ENCODE measurements at regions not wholly inside any gene's neighbourhood (a gene's known extent, or its start where the extent isn't known, plus 50 kb on each side); places are given as distances from the start of the nearest gene placed in this dataset.
"Not testable (repeated sequence)": the region's sequence is repeated elsewhere in the genome, so short reads cannot be mapped to it uniquely, and the experiment has no call there.

GRCh38 chr6:168919470-168920179, 334.0 kb downstream of the THBS2 start:
- no peak overlapping the region for H3K4me3 ChIP-seq (ENCODE audit: low read depth in 1 of 2, low read length in 1 of 2)
- no peaks in the 10 kb centered on the region for H3K9me3 ChIP-seq
- no peaks in the 10 kb centered on the region for H3K27me3 ChIP-seq
- H3K27ac ChIP-seq = no peak overlapping the region
- TF ChIP-seq CTCF (IDR thresholded peaks at IDR 0.05) = no peak
- H3K4me1 ChIP-seq (ENCODE audit: control insufficient read depth in 1 of 2, insufficient read depth in 1 of 2, low read depth in 1 of 2, low read length in 1 of 2) = no peaks in the 10 kb centered on the region
- H3K36me3 ChIP-seq = no peaks in the 10 kb centered on the region

- no peak for TF ChIP-seq CTCF (IDR thresholded peaks at IDR 0.05)
- Histone ChIP-seq H3K4me3 (ENCODE audit: low read depth in 1 of 2, low read length in 1 of 2) (no peak overlapping the region), H3K4me1 (ENCODE audit: control insufficient read depth in 1 of 2, insufficient read depth in 1 of 2, low read depth in 1 of 2, low read length in 1 of 2) (no peaks in the 10 kb centered on the region), H3K27me3 (no peaks in the 10 kb centered on the region), H3K36me3 (no peaks in the 10 kb centered on the region), H3K27ac (no peak overlapping the region), H3K9me3 (no peaks in the 10 kb centered on the region)
These were observed 337.0 kb downstream of the THBS2 start for GRCh38 chr6:168916576-168917211.

- H3K27ac ChIP-seq = no peak overlapping the region
- H3K4me3 ChIP-seq (ENCODE audit: low read depth in 1 of 2, low read length in 1 of 2) = no peak overlapping the region
- H3K4me1 ChIP-seq (ENCODE audit: control insufficient read depth in 1 of 2, insufficient read depth in 1 of 2, low read depth in 1 of 2, low read length in 1 of 2) = no peaks in the 10 kb centered on the region
- H3K36me3 ChIP-seq = no peaks in the 10 kb centered on the region
- TF ChIP-seq CTCF (IDR thresholded peaks at IDR 0.05) = no peak
- no peaks in the 10 kb centered on the region for H3K27me3 ChIP-seq
- H3K9me3 ChIP-seq = no peaks in the 10 kb centered on the region
These were observed 337.8 kb downstream of the THBS2 start for GRCh38 chr6:168915855-168916254.

- H3K4me1 ChIP-seq (ENCODE audit: control insufficient read depth in 1 of 2, insufficient read depth in 1 of 2, low read depth in 1 of 2, low read length in 1 of 2) = no peaks in the 10 kb centered on the region
- no peak overlapping the region for H3K27ac ChIP-seq
- H3K9me3 ChIP-seq = no peaks in the 10 kb centered on the region
- no peak for TF ChIP-seq CTCF (IDR thresholded peaks at IDR 0.05)
- H3K4me3 ChIP-seq (ENCODE audit: low read depth in 1 of 2, low read length in 1 of 2) = no peak overlapping the region
- H3K27me3 ChIP-seq = no peaks in the 10 kb centered on the region
- H3K36me3 ChIP-seq = no peaks in the 10 kb centered on the region
These were observed 338.4 kb downstream of the THBS2 start for GRCh38 chr6:168915242-168915641.

GRCh38 chr6:168913866-168914469, 339.7 kb downstream of the THBS2 start:
- H3K4me3 ChIP-seq (ENCODE audit: low read depth in 1 of 2, low read length in 1 of 2) = no peak overlapping the region
- H3K27me3 ChIP-seq = no peaks in the 10 kb centered on the region
- no peaks in the 10 kb centered on the region for H3K36me3 ChIP-seq
- no peaks in the 10 kb centered on the region for H3K4me1 ChIP-seq (ENCODE audit: control insufficient read depth in 1 of 2, insufficient read depth in 1 of 2, low read depth in 1 of 2, low read length in 1 of 2)
- no peaks in the 10 kb centered on the region for H3K9me3 ChIP-seq
- H3K27ac ChIP-seq = no peak overlapping the region
- TF ChIP-seq CTCF (IDR thresholded peaks at IDR 0.05) = no peak

- not testable (repeated sequence) for H3K27me3 ChIP-seq; H3K36me3 ChIP-seq; H3K27ac ChIP-seq; H3K4me3 ChIP-seq (ENCODE audit: low read depth in 1 of 2, low read length in 1 of 2); H3K4me1 ChIP-seq (ENCODE audit: control insufficient read depth in 1 of 2, insufficient read depth in 1 of 2, low read depth in 1 of 2, low read length in 1 of 2); H3K9me3 ChIP-seq
These were observed 340.3 kb downstream of the THBS2 start for GRCh38 chr6:168913231-168913865.

Measured in neutrophil (primary cell).